K562 (cell line): ENCODE measurements at regions not wholly inside any gene's neighbourhood (a gene's known extent, or its start where the extent isn't known, plus 50 kb on each side); places are given as distances from the start of the nearest gene placed in this dataset.

Experiments
- ATAC-seq: fragments of 200-7000 bp; cut with Tn5 transposase; 3 replicates; pipeline ENCODE4 v1.9.1; 2020; ENCODE audit warnings: moderate library complexity
- BruUV-seq: library from RNA; stranded (reverse); fragments of 400-500 nt; replicated peaks from 2 replicates; lab custom pipeline; 2021; lab: Mats Ljungman, UMichigan
- CTCF ChIA-PET: fragments of 300-600 bp; formaldehyde crosslinking; extraction: SDS; loops from one replicate; lab custom pipeline; 2021; ENCODE audit warnings: low intra/inter-chr PET ratio; lab: Yijun Ruan, JAX
- POLR2A ChIA-PET: fragments of 300-600, 350-650 bp; sonication (Branson Sonifier 250); formaldehyde crosslinking; extraction: SDS; loops from one replicate; lab custom pipeline; 2021; ENCODE audit warnings: antibody characterized with exemption, inconsistent platforms; lab: Yijun Ruan, JAX
- DNase-seq, 4 experiments: peaks; one replicate each; pipeline versions ENCODE4 v3.0.0 to v3.0.0-alpha.2; 2011 to 2018; ENCODE audit warnings: low spot score in 3 of 4, mixed read lengths in 3 of 4; ENCODE audit errors: extremely low read depth in 1 of 4
- FAIRE-seq: peaks from 2 replicates; lab custom pipeline; 2011; peaks lifted over from hg19 to GRCh38; lab: Jason Lieb, UNC
- H2AFZ ChIP-seq: 2 replicates; pipeline ENCODE4 v1.6.0; 2011; ENCODE audit warnings: low read depth, low read length, control low read depth, inconsistent platforms
- H3K27ac ChIP-seq: fragments of 200-600 bp; 3 replicates; pipeline ENCODE4 v1.8.0; 2011; ENCODE audit warnings: low read depth, mild to moderate bottlenecking, control low read depth, inconsistent platforms, low read length, moderate library complexity, mixed read lengths; ENCODE audit errors: extremely low read depth
- H3K27me3 ChIP-seq, 2 experiments: fragments of 300-600 bp in 1 of 2; 2 replicates in 1 of 2; 3 replicates in 1 of 2; pipeline versions ENCODE4 v1.6.0 to v1.8.0; 2011; ENCODE audit warnings: inconsistent platforms in 2 of 2, low read length in 2 of 2, mild to moderate bottlenecking in 1 of 2, mixed read lengths in 1 of 2, moderate library complexity in 1 of 2; ENCODE audit not compliant: control insufficient read depth in 2 of 2, insufficient read depth in 2 of 2
- H3K36me3 ChIP-seq: fragments of 300-600 bp; 3 replicates; pipeline ENCODE4 v1.8.0; 2011; ENCODE audit warnings: mild to moderate bottlenecking, low read length, inconsistent platforms; ENCODE audit not compliant: control insufficient read depth, insufficient read depth
- H3K4me1 ChIP-seq, 2 experiments: fragments of 200-600 bp in 1 of 2; replicated peaks in 1 of 2; 2 replicates in 1 of 2; 3 replicates in 1 of 2; pipeline versions ENCODE4 v1.5.1 to v1.8.0; 2011; ENCODE audit warnings: inconsistent platforms in 2 of 2, low read length in 2 of 2, mild to moderate bottlenecking in 1 of 2, mixed read lengths in 1 of 2, moderate library complexity in 1 of 2; ENCODE audit not compliant: control insufficient read depth in 2 of 2, insufficient read depth in 2 of 2
- H3K4me2 ChIP-seq: 2 replicates; pipeline ENCODE4 v1.6.1; 2011; ENCODE audit warnings: low read length, control low read depth, inconsistent platforms, mixed read lengths; ENCODE audit not compliant: insufficient read depth
- H3K4me3 ChIP-seq: fragments of 200-600 bp; sonication (generic), shearing (Covaris generic); 2 replicates; pipeline ENCODE4 v1.5.1; 2016; ENCODE audit warnings: control low read depth, inconsistent platforms
- H3K79me2 ChIP-seq: fragments of 200-600 bp; 3 replicates; pipeline ENCODE4 v1.8.0; 2011; ENCODE audit warnings: low read length, inconsistent platforms; ENCODE audit not compliant: control insufficient read depth, insufficient read depth
- H3K9ac ChIP-seq, 2 experiments: 2 replicates each; pipeline versions ENCODE4 v1.6.0 to v1.6.1; 2011; ENCODE audit warnings: low read depth in 2 of 2, low read length in 2 of 2, control low read depth in 1 of 2, inconsistent platforms in 1 of 2, mild to moderate bottlenecking in 1 of 2, mixed read lengths in 1 of 2; ENCODE audit not compliant: insufficient read depth in 1 of 2
- H3K9me1 ChIP-seq: one replicate; pipeline ENCODE4 v1.6.0; 2011; ENCODE audit warnings: inconsistent platforms, mild to moderate bottlenecking, low read length, moderate library complexity; ENCODE audit not compliant: control insufficient read depth, insufficient read depth
- H3K9me3 ChIP-seq: replicated peaks from 2 replicates; pipeline ENCODE4 v1.5.1; 2011; ENCODE audit warnings: low read depth, low read length, inconsistent platforms; ENCODE audit not compliant: control insufficient read depth, insufficient read depth
- H4K20me1 ChIP-seq: replicated peaks from 2 replicates; pipeline ENCODE4 v1.6.1; 2011; ENCODE audit warnings: low read length, inconsistent platforms, mixed read lengths; ENCODE audit not compliant: control insufficient read depth, insufficient read depth
- CREBBP ChIP-seq: IDR thresholded peaks from one replicate; pipeline ENCODE4 v1.6.1; 2012; ENCODE audit warnings: low read depth, mild to moderate bottlenecking, control low read depth, inconsistent platforms, low read length
- CXXC5 ChIP-seq: fragments of 250-450 bp; sonication (Bioruptor Pico); IDR thresholded peaks from 2 replicates; pipeline ENCODE4 v1.8.0; 2022; ENCODE audit warnings: inconsistent platforms, mild to moderate bottlenecking, moderate library complexity
- HMGN3 ChIP-seq: IDR thresholded peaks from 2 replicates; pipeline ENCODE4 v1.6.1; 2011; ENCODE audit warnings: borderline replicate concordance, low read depth, mild to moderate bottlenecking, mixed read lengths, low read length; ENCODE audit not compliant: insufficient read length; ENCODE audit errors: extremely low read depth
- PRMT5 ChIP-seq: sonication (generic); formaldehyde crosslinking; IDR thresholded peaks from 2 replicates; pipeline ENCODE4 v1.5.0; 2020; ENCODE audit warnings: missing genetic modification reagents
- RB1 ChIP-seq: fragments of 450-650 bp; IDR thresholded peaks from 2 replicates; pipeline ENCODE4 v1.6.1; 2017; ENCODE audit warnings: low read depth, mild to moderate bottlenecking
- SMAD3 ChIP-seq: fragments of 450-650 bp; formaldehyde crosslinking; conservative IDR thresholded peaks from 2 replicates; pipeline ENCODE4 v1.4.0; 2020; ENCODE audit warnings: mild to moderate bottlenecking
- YY1 ChIP-seq, 3 experiments: IDR thresholded peaks; 2 replicates each; pipeline ENCODE4 v1.6.1; 2011; ENCODE audit warnings: low read length in 2 of 3, mild to moderate bottlenecking in 2 of 3, moderate library complexity in 2 of 3, borderline replicate concordance in 1 of 3, control low read depth in 1 of 3, low read depth in 1 of 3; ENCODE audit not compliant: insufficient read depth in 3 of 3, insufficient replicate concordance in 2 of 3, control insufficient read depth in 1 of 3, insufficient read length in 1 of 3; ENCODE audit errors: extremely low read depth in 1 of 3
- WGBS: fragments of 100-300 bp; shearing (Covaris generic); methylation state at CpG from one replicate; pipeline ENCODE4 v1.1.6; 2016; ENCODE audit warnings: low coverage, mixed read lengths; ENCODE audit not compliant: insufficient coverage; ENCODE audit errors: missing lambda C conversion rate; 5-methylcytosine and 5-hydroxymethylcytosine counted together
- in situ Hi-C: fragments of 300-500 bp; cut with MboI; formaldehyde crosslinking; loops from 4 replicates; pipeline ENCODE4 v1.15.0; 2018; ENCODE audit warnings: inconsistent platforms, mixed read lengths
- intact Hi-C: fragments of 100-400 bp; cut with micrococcal nuclease; formaldehyde crosslinking; loops from 2 replicates; pipeline ENCODE4 v1.14.2; 2022
- TF ChIP-seq, protein P1 (sequence below): fragments of 250-450 bp; sonication (Bioruptor Pico); IDR thresholded peaks from 2 replicates; pipeline ENCODE4 v1.4.0; 2020; ENCODE audit warnings: mild to moderate bottlenecking
- TF ChIP-seq, protein P2 (sequence below): fragments of 250-450 bp; sonication (Bioruptor Pico); IDR thresholded peaks from 2 replicates; pipeline ENCODE4 v1.8.0; 2022; ENCODE audit warnings: moderate library complexity, mild to moderate bottlenecking, inconsistent platforms
- TF ChIP-seq, protein P3 (sequence below), 2 experiments: fragments of 450-650 bp; IDR thresholded peaks; 2 replicates each; pipeline ENCODE4 v1.6.1; 2016; ENCODE audit warnings: mild to moderate bottlenecking in 2 of 2, borderline replicate concordance in 1 of 2, low read depth in 1 of 2, moderate library complexity in 1 of 2

DNA sequence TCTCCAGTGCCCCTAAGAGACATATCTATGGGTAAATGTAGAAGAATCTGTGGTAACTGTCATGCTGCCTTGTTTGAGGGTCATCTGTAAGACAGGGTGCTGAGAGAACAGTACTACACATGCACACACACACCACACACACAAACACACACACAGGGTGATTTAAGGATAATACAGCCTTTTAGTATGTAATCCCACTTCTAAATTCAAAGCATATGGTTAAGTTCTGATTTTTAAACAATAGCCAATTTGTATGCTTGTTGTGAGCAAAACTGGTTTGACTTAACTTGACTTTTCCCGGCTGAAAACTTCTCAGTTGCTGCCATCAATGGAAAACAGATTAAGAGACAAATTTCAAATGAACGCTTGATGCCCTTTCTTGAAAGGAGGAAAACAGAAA lies 241.8 kb downstream of the ADGRG6 start:
- no peak overlapping the region for H3K4me3 ChIP-seq
- H3K27me3 ChIP-seq = peaks cover 3 to 7% of the 10 kb centered on the region in 2 experiments; a peak in 2 of 5 replicates
- no TSS peak for BruUV-seq
- peak overlapping the region; percentile 92; the same call in 1 of the 2 replicates for H2AFZ ChIP-seq
- H3K4me1 ChIP-seq = no peaks in the 10 kb centered on the region; a peak in 1 of 5 replicates
- H3K27ac ChIP-seq = no peak overlapping the region
- intact Hi-C loops = no loop called here
- H3K79me2 ChIP-seq = no peaks in the 10 kb centered on the region
- CTCF ChIA-PET = no interaction called here
- WGBS = 23% methylated on average over 2 of the region's 2 CpGs
- in situ Hi-C loops = no loop called here
- H4K20me1 ChIP-seq = no peaks in the 10 kb centered on the region
- FAIRE-seq = no peak
- H3K9me1 ChIP-seq = no peaks in the 10 kb centered on the region
- POLR2A ChIA-PET = no interaction called here
- no peak for ATAC-seq
- no peaks in the 10 kb centered on the region for H3K36me3 ChIP-seq
- no peaks in the 10 kb centered on the region for H3K9me3 ChIP-seq
- DNase-seq = no peak
- H3K4me2 ChIP-seq = no peak overlapping the region
- H3K9ac ChIP-seq = no peak overlapping the region
- TF ChIP-seq PRMT5 (CRISPR knock-in tag) (no peak), HMGN3 (no peak), YY1 (IDR thresholded peaks at IDR 0.05; ENCODE audit: borderline replicate concordance in 1 of 3, control insufficient read depth in 1 of 3, extremely low read depth in 1 of 3, insufficient read depth in 3 of 3, insufficient read length in 1 of 3, insufficient replicate concordance in 2 of 3, low read depth in 1 of 3, low read length in 2 of 3) (no peak), CXXC5 (CRISPR knock-in tag) (no peak), CREBBP (no peak), SMAD3 (CRISPR knock-in tag) (no peak), RB1 (no peak)
- TF ChIP-seq, protein P1, sequence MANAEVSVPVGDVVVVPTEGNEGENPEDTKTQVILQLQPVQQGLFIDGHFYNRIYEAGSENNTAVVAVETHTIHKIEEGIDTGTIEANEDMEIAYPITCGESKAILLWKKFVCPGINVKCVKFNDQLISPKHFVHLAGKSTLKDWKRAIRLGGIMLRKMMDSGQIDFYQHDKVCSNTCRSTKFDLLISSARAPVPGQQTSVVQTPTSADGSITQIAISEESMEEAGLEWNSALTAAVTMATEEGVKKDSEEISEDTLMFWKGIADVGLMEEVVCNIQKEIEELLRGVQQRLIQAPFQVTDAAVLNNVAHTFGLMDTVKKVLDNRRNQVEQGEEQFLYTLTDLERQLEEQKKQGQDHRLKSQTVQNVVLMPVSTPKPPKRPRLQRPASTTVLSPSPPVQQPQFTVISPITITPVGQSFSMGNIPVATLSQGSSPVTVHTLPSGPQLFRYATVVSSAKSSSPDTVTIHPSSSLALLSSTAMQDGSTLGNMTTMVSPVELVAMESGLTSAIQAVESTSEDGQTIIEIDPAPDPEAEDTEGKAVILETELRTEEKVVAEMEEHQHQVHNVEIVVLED = no peak
- TF ChIP-seq, protein P2, sequence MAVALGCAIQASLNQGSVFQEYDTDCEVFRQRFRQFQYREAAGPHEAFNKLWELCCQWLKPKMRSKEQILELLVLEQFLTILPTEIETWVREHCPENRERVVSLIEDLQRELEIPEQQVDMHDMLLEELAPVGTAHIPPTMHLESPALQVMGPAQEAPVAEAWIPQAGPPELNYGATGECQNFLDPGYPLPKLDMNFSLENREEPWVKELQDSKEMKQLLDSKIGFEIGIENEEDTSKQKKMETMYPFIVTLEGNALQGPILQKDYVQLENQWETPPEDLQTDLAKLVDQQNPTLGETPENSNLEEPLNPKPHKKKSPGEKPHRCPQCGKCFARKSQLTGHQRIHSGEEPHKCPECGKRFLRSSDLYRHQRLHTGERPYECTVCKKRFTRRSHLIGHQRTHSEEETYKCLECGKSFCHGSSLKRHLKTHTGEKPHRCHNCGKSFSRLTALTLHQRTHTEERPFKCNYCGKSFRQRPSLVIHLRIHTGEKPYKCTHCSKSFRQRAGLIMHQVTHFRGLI = no peak
- TF ChIP-seq, protein P3, sequence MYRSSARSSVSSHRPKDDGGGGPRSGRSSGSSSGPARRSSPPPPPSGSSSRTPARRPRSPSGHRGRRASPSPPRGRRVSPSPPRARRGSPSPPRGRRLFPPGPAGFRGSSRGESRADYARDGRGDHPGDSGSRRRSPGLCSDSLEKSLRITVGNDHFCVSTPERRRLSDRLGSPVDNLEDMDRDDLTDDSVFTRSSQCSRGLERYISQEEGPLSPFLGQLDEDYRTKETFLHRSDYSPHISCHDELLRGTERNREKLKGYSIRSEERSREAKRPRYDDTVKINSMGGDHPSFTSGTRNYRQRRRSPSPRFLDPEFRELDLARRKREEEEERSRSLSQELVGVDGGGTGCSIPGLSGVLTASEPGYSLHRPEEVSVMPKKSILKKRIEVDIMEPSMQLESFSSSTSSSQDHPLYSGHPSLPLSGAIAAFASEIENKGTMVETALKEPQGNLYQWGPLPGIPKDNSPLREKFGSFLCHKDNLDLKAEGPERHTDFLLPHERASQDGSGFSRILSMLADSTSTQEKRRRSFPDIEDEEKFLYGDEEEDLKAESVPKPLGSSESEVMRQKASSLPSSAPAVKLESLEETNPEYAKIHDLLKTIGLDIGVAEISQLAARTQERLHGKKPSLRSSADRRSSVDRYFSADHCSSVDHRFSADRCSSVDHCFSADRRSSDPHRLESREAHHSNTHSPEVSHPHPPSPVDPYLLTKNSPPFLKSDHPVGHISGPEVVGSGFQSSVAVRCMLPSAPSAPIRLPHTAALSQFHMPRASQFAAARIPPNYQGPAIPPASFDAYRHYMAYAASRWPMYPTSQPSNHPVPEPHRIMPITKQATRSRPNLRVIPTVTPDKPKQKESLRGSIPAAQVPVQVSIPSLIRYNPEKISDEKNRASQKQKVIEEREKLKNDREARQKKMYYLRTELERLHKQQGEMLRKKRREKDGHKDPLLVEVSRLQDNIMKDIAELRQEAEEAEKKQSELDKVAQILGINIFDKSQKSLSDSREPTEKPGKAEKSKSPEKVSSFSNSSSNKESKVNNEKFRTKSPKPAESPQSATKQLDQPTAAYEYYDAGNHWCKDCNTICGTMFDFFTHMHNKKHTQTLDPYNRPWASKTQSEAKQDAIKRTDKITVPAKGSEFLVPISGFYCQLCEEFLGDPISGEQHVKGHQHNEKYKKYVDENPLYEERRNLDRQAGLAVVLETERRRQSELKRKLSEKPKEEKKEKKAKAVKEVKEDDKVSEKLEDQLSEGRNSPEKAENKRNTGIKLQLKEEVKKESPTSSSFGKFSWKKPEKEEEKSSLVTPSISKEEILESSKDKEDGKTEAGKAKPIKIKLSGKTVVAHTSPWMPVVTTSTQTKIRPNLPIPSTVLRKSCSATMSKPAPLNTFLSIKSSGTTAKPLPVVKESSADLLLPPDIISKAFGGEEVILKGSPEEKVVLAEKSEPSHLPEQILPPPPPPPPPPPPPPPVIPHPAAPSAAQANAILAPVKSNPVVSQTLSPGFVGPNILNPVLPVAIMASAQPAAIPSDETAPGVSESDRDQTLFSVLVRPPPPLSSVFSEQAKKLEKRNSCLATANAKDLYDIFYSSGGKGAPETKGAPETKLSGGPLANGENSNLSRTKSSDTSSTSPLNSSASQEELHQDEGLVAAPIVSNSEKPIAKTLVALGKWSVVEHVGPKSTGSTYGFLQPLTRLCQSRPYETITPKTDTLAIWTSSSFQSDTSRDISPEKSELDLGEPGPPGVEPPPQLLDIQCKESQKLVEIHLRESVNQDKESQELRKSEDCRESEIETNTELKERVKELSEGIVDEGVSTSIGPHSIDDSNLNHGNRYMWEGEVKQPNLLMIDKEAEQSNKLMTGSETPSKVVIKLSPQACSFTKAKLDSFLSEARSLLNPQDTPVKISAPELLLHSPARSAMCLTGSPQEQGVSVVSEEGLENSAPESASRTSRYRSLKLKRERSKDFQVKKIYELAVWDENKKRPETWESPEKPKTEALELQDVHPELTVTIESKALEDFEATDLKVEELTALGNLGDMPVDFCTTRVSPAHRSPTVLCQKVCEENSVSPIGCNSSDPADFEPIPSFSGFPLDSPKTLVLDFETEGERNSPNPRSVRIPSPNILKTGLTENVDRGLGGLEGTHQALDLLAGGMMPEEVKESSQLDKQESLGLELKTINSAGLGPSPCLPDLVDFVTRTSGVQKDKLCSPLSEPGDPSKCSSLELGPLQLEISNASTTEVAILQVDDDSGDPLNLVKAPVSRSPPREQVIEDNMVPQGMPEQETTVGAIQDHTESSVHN (IDR thresholded peaks at IDR 0.05; ENCODE audit: borderline replicate concordance in 1 of 2, low read depth in 1 of 2) = no peak
